Fibroblast of skin of scalp (primary cell): ENCODE measurements at regions not wholly inside any gene's neighbourhood (a gene's known extent, or its start where the extent isn't known, plus 50 kb on each side); places are given as distances from the start of the nearest gene placed in this dataset.
"Not testable (repeated sequence)": the region's sequence is repeated elsewhere in the genome, so short reads cannot be mapped to it uniquely, and the experiment has no call there.

Experiments used
- DNase-seq: peaks from one replicate; pipeline ENCODE4 v3.0.0-alpha.2; 2013

GRCh38 chr3:145326666-145327065 lies 834.3 kb downstream of the PLOD2 start:
- no peak for DNase-seq

- not testable (repeated sequence) for DNase-seq
These were observed 827.6 kb downstream of the PLOD2 start for GRCh38 chr3:145333427-145333826.

DNA sequence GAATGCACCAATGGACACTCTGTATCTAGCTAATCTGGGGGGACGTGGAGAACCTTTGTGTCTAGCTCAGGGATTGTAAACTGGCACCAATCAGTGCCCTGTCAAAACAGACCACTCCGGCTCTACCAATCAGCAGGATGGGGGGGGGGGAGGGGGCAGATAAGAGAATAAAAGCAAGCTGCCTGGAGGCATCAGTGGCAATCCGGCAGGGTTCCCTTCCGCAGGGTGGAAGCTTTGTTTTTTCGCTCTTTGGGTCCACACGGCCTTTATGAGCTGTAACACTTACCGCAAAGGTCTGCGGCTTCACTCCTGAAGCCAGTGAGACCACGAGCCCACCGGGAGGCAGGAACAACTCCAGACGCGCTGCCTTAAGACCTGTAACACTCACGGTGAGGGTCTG lies 827.1 kb downstream of the PLOD2 start:
- no peak for DNase-seq

DNA sequence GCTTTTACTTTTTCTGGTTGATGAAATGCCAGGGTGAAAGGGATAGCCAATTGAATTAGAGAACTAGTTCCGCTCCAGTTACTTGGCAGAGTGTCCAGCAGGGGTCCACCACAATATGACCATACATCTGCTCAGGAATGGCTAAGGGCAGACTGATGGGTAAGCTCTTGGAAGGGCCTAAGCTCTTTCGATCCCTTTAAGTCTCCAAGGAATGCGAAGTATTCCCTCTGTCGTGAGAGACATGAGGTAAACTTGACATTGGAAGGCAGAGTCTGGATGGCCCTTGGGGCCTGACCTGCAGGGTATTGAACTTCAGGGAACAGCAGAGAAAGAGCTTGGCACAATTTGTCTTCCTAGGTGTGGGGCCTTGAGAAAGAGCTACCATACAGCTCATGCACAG lies 805.8 kb downstream of the PLOD2 start:
- DNase-seq = no peak

GRCh38 chr3:145357453-145357852 lies 803.5 kb downstream of the PLOD2 start:
- no peak for DNase-seq

GRCh38 chr3:145359040-145359439 lies 801.9 kb downstream of the PLOD2 start:
- no peak for DNase-seq

- no peak for DNase-seq
These were observed 792.2 kb downstream of the PLOD2 start for GRCh38 chr3:145368748-145369147.

- no peak for DNase-seq
These were observed 790.1 kb downstream of the PLOD2 start for GRCh38 chr3:145370870-145371269.

DNA sequence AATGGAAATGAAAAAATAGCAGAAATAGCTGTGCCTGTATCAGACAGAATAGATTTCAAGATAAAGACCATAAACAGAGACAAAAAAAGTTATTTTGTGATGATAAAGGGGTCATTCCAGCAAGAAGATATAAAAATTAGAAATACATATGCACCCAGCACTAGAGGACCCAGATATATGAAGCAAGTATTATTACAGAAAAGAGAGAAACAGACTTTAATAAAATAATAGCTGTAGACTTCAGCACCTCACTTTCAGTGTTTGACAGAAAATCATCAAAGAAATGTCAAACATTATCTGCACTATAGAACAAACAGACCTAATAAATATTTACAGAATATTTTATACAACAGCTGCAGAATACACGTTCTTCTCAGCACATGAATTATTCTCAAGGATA lies 783.7 kb downstream of the PLOD2 start:
- no peak for DNase-seq

- no peak for DNase-seq
These were observed 777.6 kb downstream of the PLOD2 start for GRCh38 chr3:145383416-145383815.

DNA sequence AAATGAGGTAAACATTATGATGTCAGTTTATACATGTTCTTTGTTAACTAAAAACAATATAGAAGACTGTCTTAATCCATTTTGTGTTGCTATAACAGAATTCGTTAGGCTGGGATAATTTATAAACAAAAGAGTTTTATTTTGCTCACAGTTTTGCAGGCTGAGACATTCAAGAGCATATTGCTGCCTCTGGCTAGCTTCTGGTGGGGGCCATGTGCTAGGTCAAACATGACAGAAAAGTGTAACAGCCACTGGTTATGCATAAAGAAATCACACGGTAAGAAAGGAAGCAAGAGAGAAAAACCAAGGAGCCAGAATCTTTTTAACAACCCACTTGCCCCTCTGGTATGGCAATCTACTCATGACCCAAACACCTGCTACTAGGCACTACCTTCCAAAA lies 776.7 kb downstream of the PLOD2 start:
- DNase-seq = no peak

DNA sequence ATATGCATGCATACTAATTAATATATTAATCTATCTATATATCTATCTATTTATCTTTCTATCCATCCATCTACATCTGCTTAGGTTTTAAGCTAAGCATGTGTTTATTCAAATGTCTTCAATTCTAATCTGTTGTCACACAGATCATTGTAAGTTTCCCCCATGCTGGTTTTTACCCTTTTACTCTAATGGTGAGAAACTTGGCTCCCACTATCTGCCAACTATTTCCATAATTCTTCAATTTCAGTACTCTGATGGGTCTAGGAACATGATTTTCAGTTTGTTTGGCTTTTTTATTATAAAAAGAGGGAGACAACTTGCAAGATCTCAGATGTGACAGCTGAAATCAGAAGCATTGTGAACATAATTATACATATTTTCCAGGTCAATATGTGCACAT lies 773.8 kb downstream of the PLOD2 start:
- no peak for DNase-seq

DNA sequence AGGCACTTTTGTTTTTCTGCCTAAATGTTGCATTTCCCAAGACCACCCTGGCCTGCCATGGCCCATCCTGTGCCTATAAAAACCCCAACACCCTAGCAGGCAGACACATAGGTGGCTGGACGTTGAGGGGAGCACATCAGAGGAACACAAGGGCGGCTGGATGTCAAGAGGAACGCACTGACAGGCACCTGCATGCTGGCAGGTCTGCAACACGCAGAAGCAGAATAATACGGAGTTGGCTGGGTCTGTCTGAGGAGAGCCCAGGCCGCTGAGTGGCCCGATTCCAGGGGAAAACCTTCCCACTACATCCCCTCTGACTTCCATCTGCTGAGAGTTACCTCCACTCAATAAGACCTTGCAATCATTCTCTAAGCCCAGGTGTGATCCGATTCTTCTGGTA lies 765.6 kb downstream of the PLOD2 start:
- DNase-seq = no peak

GRCh38 chr3:145411605-145412004 lies 749.4 kb downstream of the PLOD2 start:
- DNase-seq = no peak

- no peak for DNase-seq
These were observed 743.3 kb downstream of the PLOD2 start for GRCh38 chr3:145417678-145418077.

GRCh38 chr3:145422556-145422955 lies 738.4 kb downstream of the PLOD2 start:
- no peak for DNase-seq

DNA sequence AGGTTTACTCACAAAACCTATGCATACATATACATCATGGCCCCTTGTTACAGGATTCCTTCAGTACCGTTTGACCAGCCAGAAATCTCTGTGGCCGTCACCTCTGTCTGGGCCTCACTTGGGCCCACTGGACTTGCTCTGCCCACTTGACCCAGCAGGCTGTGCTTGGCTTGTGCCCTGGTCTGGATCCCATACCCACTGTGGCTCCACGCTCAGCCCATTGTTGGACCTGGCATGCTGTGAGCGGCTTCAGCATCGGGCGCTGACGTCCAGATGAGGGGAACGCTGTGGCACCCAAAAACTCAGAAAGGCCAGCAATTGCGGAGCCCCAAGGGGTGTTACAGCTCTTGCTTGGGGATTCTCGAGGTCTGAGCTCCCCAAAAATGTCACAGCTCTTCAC lies 733.6 kb downstream of the PLOD2 start:
- no peak for DNase-seq

DNA sequence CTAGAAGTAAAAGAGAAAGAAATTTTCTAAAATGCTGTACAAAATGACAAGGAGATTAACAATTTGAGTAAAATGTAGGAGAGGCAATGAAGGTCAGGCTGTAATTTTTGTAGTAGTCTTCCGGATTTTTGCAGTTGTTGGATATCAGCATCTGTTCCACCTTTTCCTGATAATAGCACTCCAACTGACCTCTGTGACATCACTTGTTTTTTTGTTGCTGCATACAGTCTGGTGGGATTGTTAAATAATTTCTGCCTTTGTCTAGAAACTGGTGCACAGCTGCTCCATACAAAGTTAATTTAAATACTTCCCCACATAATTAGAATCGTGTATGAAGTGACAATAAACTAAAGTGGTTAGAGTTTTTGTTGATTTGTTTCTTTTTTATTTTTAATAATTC lies 731.4 kb downstream of the PLOD2 start:
- no peak for DNase-seq

DNA sequence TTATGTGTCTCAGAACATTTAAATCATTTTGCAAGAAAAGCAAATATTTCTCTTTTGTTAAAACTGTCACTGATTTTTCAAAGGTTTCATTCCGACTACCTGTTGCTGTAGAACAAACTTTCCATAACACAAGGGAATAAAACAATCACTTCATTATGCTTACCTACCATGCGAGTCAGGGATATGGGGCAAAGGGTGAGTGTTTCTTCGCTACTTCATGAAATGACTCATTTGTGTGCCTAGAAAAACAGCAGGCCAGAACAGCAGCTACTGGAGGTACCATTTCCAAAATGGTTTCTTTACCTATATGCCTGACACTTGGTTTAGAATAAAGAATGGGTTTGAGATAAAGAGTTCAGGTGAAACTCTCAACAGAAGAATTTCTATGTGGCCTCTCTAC lies 712.5 kb downstream of the PLOD2 start:
- no peak for DNase-seq

- no peak for DNase-seq
These were observed 710.8 kb downstream of the PLOD2 start for GRCh38 chr3:145450018-145450682.

DNA sequence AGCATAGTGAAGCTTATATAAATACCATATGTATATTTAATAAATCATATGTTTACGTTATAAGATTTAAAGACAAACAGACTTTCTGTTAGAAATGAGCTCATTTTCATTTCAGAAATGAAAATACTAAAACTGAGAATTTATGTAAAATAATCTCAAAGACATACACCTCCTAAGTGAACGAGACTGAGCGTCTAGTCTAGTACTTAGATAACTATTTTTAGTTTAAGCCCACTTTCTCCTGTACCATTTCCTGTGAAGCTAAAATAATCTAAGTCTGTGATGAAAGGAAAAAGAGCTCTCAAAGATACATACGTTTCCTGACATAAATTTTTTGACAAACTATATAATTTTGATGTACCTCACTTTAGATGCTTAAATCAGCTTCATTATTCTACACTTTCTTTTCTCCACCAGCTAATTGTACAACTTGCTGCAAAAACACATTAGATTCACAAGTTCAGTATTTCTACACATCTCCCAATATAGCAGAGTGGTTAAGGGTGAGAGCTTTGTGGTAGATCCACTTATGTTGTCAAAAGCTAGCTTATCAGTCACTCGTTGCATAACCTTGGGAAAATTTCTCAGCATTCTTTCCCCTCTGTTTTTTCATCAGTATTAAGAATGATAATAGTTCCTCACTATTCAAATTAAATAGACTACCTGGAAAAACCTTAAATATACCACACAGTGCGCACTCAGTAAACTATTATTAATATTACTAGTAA lies 703.0 kb downstream of the PLOD2 start:
- no peak for DNase-seq

DNA sequence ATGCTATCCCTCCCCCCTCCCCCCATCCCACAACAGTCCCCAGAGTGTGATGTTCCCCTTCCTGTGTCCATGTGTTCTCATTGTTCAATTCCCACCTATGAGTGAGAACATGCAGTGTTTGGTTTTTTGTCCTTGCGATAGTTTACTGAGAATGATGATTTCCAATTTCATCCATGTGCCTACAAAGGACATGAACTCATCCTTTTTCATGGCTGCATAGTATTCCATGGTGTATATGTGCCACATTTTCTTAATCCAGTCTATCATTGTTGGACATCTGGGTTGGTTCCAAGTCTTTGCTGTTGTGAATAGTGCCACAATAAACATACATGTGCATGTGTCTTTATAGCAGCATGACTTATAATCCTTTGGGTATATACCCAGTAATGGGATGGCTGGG lies 701.3 kb downstream of the PLOD2 start:
- not testable (repeated sequence) for DNase-seq

- DNase-seq = no peak
These were observed 689.0 kb downstream of the PLOD2 start for GRCh38 chr3:145471976-145472375.

- DNase-seq = not testable (repeated sequence)
These were observed 678.2 kb downstream of the PLOD2 start for GRCh38 chr3:145482735-145483134.

DNA sequence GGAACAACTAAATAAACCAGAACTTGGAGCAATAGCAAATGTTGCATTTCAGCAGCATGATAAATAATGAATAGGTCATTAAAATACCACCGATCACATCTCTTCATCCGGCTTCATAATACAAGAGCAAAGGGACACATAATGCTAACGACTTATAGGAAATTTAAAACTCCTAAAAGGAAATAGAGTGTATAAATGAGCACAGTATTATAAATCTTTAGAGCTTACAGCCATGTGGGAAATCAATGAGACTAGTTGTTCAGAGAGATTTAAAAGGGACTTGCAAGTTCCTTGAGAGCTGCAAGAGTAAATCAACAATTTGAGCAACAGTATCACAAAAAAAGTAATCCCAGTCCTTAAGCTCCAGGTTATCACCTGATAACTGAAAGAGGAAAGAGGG lies 677.0 kb downstream of the PLOD2 start:
- no peak for DNase-seq
